Peyer's patch (tissue), 4 donors: ENCODE measurements at regions not wholly inside any gene's neighbourhood (a gene's known extent, or its start where the extent isn't known, plus 50 kb on each side); places are given as distances from the start of the nearest gene placed in this dataset.

ENCODE experiments used
- CTCF ChIP-seq, 6 experiments: fragments of 450-650 bp in 4 of 6; fragments of 200-600 bp in 2 of 6; sonication (generic) in 1 of 6; IDR thresholded peaks; one replicate each; pipeline ENCODE4 v1.5.1; 2017 to 2019; ENCODE audit warnings: antibody characterized with exemption in 6 of 6, mild to moderate bottlenecking in 3 of 6, moderate library complexity in 1 of 6
- POLR2A ChIP-seq, 2 donors: fragments of 450-650 bp; IDR thresholded peaks; one replicate each; pipeline ENCODE4 v1.5.1; 2017; ENCODE audit warnings: antibody characterized with exemption in 2 of 2, mild to moderate bottlenecking in 2 of 2, moderate library complexity in 2 of 2

DNA sequence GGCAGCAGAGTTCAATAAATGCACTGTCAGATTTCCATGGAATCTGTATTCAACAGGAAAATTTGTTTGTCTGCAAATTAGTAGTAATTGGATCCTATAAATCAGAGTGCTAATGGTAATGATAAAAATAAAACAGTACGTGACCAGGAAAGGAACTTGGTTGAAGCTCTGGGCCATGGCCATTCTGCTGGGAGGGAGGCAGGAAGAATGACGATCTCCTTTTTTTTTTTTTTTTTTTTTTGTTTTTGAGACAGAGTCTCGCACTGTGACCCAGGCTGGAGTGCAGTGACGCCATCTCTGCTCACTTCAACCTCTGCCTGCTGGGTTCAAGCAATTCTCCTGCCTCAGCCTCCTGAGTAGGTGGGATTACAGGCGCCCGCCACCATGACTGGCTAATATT is 94.8 kb upstream of the SEC11C start:
- TF ChIP-seq CTCF (IDR thresholded peaks at IDR 0.05) (no peak), POLR2A (IDR thresholded peaks at IDR 0.05) (no peak)
